HepG2 (cell line): ENCODE measurements at regions not wholly inside any gene's neighbourhood (a gene's known extent, or its start where the extent isn't known, plus 50 kb on each side); places are given as distances from the start of the nearest gene placed in this dataset.
A peak's percentile ranks its signal among the peaks of the same experiment; 100 is the strongest.

Experiments
- AHR ChIP-seq: IDR thresholded peaks from 2 replicates; pipeline ENCODE4 v1.6.1; 2018; ENCODE audit warnings: missing genetic modification reagents, missing compliant biosample characterization
- BATF2 ChIP-seq: sonication (generic); formaldehyde crosslinking; IDR thresholded peaks from 2 replicates; pipeline ENCODE4 v1.8.0; 2022; ENCODE audit warnings: mild to moderate bottlenecking, missing genetic modification reagents, moderate library complexity
- BCL6 ChIP-seq: IDR thresholded peaks from 2 replicates; pipeline ENCODE4 v1.6.1; 2016; ENCODE audit warnings: missing genetic modification reagents, missing compliant biosample characterization
- MED1 ChIP-seq: sonication (generic); formaldehyde crosslinking; IDR thresholded peaks from 2 replicates; pipeline ENCODE4 v1.4.0; 2020; ENCODE audit warnings: missing genetic modification reagents
- NR0B2 ChIP-seq: sonication (generic); formaldehyde crosslinking; IDR thresholded peaks from 2 replicates; pipeline ENCODE4 v1.4.0; 2020; ENCODE audit warnings: mild to moderate bottlenecking, missing genetic modification reagents
- PCBP1 ChIP-seq: fragments of 200-400 bp; formaldehyde crosslinking; IDR thresholded peaks from 2 replicates; pipeline ENCODE4 v1.6.1; 2017; ENCODE audit warnings: mild to moderate bottlenecking, low read depth, low read length, borderline replicate concordance
- POLR2AphosphoS2 ChIP-seq: IDR thresholded peaks from 2 replicates; pipeline ENCODE4 v1.6.1; 2011; ENCODE audit warnings: low read depth, low read length, improper control_type of control experiment
- SOX5 ChIP-seq: IDR thresholded peaks from 2 replicates; pipeline ENCODE4 v1.6.1; 2016; ENCODE audit warnings: borderline replicate concordance
- TAF15 ChIP-seq: fragments of 200-400 bp; formaldehyde crosslinking; IDR thresholded peaks from one replicate; pipeline ENCODE4 v1.6.1; 2018; ENCODE audit warnings: mild to moderate bottlenecking, low read depth, low read length; ENCODE audit not compliant: poor library complexity, severe bottlenecking
- ZBED4 ChIP-seq: sonication (generic); formaldehyde crosslinking; IDR thresholded peaks from 2 replicates; pipeline ENCODE4 v1.4.0; 2020; ENCODE audit warnings: missing genetic modification reagents, borderline replicate concordance
- ZFP91 ChIP-seq: sonication (generic); formaldehyde crosslinking; IDR thresholded peaks from 2 replicates; pipeline ENCODE4 v1.9.0; 2022; ENCODE audit warnings: missing genetic modification reagents, mild to moderate bottlenecking, borderline replicate concordance
- ZNF101 ChIP-seq: sonication (generic); formaldehyde crosslinking; IDR thresholded peaks from 2 replicates; pipeline ENCODE4 v1.4.0; 2020; ENCODE audit warnings: mild to moderate bottlenecking, low read depth, missing genetic modification reagents, borderline replicate concordance
- ZNF33B ChIP-seq: sonication (generic); formaldehyde crosslinking; IDR thresholded peaks from 2 replicates; pipeline ENCODE4 v1.5.1; 2020; ENCODE audit warnings: mild to moderate bottlenecking, missing genetic modification reagents
- ZNF350 ChIP-seq: sonication (generic); formaldehyde crosslinking; IDR thresholded peaks from 2 replicates; pipeline ENCODE4 v1.4.0; 2020; ENCODE audit warnings: mild to moderate bottlenecking, low read depth, missing genetic modification reagents, borderline replicate concordance
- ZNF691 ChIP-seq: sonication (generic); formaldehyde crosslinking; IDR thresholded peaks from 2 replicates; pipeline ENCODE4 v1.4.0; 2020; ENCODE audit warnings: missing genetic modification reagents, low read depth, mild to moderate bottlenecking, borderline replicate concordance
- TF ChIP-seq, protein P1 (sequence below), 2 experiments: IDR thresholded peaks; 2 replicates each; pipeline ENCODE4 v1.6.1; 2011 to 2012; ENCODE audit warnings: low read length in 2 of 2, borderline replicate concordance in 1 of 2, low read depth in 1 of 2, mild to moderate bottlenecking in 1 of 2, moderate library complexity in 1 of 2

- TF ChIP-seq, protein P1, sequence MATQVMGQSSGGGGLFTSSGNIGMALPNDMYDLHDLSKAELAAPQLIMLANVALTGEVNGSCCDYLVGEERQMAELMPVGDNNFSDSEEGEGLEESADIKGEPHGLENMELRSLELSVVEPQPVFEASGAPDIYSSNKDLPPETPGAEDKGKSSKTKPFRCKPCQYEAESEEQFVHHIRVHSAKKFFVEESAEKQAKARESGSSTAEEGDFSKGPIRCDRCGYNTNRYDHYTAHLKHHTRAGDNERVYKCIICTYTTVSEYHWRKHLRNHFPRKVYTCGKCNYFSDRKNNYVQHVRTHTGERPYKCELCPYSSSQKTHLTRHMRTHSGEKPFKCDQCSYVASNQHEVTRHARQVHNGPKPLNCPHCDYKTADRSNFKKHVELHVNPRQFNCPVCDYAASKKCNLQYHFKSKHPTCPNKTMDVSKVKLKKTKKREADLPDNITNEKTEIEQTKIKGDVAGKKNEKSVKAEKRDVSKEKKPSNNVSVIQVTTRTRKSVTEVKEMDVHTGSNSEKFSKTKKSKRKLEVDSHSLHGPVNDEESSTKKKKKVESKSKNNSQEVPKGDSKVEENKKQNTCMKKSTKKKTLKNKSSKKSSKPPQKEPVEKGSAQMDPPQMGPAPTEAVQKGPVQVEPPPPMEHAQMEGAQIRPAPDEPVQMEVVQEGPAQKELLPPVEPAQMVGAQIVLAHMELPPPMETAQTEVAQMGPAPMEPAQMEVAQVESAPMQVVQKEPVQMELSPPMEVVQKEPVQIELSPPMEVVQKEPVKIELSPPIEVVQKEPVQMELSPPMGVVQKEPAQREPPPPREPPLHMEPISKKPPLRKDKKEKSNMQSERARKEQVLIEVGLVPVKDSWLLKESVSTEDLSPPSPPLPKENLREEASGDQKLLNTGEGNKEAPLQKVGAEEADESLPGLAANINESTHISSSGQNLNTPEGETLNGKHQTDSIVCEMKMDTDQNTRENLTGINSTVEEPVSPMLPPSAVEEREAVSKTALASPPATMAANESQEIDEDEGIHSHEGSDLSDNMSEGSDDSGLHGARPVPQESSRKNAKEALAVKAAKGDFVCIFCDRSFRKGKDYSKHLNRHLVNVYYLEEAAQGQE (IDR thresholded peaks at IDR 0.05; ENCODE audit: borderline replicate concordance in 1 of 2, low read depth in 1 of 2, low read length in 2 of 2): no peak
- no peak for TF ChIP-seq ZBED4
- no peak for TF ChIP-seq BATF2 (CRISPR knock-in tag)
- no peak for TF ChIP-seq ZNF33B (CRISPR knock-in tag)
- no peak for TF ChIP-seq POLR2AphosphoS2
- TF ChIP-seq ZNF101: no peak
- TF ChIP-seq NR0B2 (CRISPR knock-in tag): no peak
- no peak for TF ChIP-seq MED1 (CRISPR knock-in tag)
- peak; percentile 27; the same call in 1 of the 2 replicates for TF ChIP-seq ZFP91 (CRISPR knock-in tag)
- no peak for TF ChIP-seq AHR
- no peak for TF ChIP-seq SOX5 (CRISPR knock-in tag)
- TF ChIP-seq ZNF350 (CRISPR knock-in tag): no peak
- peak; percentile 69 for TF ChIP-seq BCL6 (CRISPR knock-in tag)
- 0 out of 2 replicates have a peak, but pooled peaks have one; percentile 64 for TF ChIP-seq PCBP1
- TF ChIP-seq ZNF691 (CRISPR knock-in tag): 0 out of 2 replicates have a peak, but pooled peaks have one; percentile 58
- TF ChIP-seq TAF15: no peak
Measured at GRCh38 chr4:3880615-3881120, 114.5 kb downstream of the ADRA2C start (continued).
